ENCODE measurements at regions not wholly inside any gene's neighbourhood (a gene's known extent, or its start where the extent isn't known, plus 50 kb on each side); places are given as distances from the start of the nearest gene placed in this dataset.

DNA sequence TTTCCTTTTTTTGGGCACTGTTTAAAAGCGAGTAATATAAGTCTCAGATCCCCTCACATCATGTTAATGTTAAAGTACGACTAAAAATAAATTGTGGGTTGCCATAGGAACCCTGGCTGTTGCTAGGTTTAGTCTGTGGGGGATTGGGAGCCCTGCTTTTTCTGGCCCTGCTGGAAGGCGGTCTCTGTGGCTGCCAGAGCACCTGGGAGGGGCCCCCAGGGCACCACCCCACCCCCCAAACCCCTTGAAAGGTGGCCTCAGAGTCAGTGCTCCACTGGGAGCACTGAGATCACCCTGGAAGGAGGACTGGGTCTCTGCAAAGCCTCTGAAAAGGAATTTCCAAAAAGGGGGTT is 66.2 kb upstream of the NEURL1B start:
- Mint-ChIP-seq H3K36me3 (ENCODE audit: low read depth) (no peaks in the 10 kb centered on the region), H3K4me1 (peaks cover 27% of the 10 kb centered on the region), H3K27ac (no peak overlapping the region), H3K27me3 (ENCODE audit: insufficient read depth) (peaks cover 4% of the 10 kb centered on the region), H3K4me3 (no peak overlapping the region), H3K9me3 (no peaks in the 10 kb centered on the region)
- H3K4me1 ChIP-seq (ENCODE audit: control insufficient read depth, insufficient read depth, low read length) = peaks cover 4% of the 10 kb centered on the region
- no peaks in the 10 kb centered on the region for H3K9me3 ChIP-seq (ENCODE audit: control insufficient read depth, low read length)
- H3K9ac ChIP-seq (ENCODE audit: extremely low read depth, low read length, poor library complexity, severe bottlenecking) = no peak overlapping the region
- no peaks in the 10 kb centered on the region for H3K27me3 ChIP-seq (ENCODE audit: control insufficient read depth, insufficient read depth, low read length, poor library complexity, severe bottlenecking)
- WGBS, 2 experiments (ENCODE audit: insufficient coverage in 1 of 2, insufficient read length in 1 of 2) = 60 to 72% methylated on average over 1 to 3 of the region's 3 CpGs
- no peak overlapping the region for H3K4me3 ChIP-seq (ENCODE audit: low read length)
- TF ChIP-seq, protein P1, sequence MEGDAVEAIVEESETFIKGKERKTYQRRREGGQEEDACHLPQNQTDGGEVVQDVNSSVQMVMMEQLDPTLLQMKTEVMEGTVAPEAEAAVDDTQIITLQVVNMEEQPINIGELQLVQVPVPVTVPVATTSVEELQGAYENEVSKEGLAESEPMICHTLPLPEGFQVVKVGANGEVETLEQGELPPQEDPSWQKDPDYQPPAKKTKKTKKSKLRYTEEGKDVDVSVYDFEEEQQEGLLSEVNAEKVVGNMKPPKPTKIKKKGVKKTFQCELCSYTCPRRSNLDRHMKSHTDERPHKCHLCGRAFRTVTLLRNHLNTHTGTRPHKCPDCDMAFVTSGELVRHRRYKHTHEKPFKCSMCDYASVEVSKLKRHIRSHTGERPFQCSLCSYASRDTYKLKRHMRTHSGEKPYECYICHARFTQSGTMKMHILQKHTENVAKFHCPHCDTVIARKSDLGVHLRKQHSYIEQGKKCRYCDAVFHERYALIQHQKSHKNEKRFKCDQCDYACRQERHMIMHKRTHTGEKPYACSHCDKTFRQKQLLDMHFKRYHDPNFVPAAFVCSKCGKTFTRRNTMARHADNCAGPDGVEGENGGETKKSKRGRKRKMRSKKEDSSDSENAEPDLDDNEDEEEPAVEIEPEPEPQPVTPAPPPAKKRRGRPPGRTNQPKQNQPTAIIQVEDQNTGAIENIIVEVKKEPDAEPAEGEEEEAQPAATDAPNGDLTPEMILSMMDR (conservative IDR thresholded peaks at IDR 0.05) = no peak
- H3K36me3 ChIP-seq (ENCODE audit: control insufficient read depth, insufficient read depth, low read length) = no peaks in the 10 kb centered on the region
- H3K27ac ChIP-seq (ENCODE audit: low read depth, low read length) = no peak overlapping the region
- DNase-seq = no peak

- Mint-ChIP-seq H3K27ac (no peak overlapping the region), H3K4me3 (no peak overlapping the region), H3K27me3 (ENCODE audit: insufficient read depth) (peaks cover 4% of the 10 kb centered on the region), H3K4me1 (peaks cover 31% of the 10 kb centered on the region), H3K9me3 (no peaks in the 10 kb centered on the region), H3K36me3 (ENCODE audit: low read depth) (no peaks in the 10 kb centered on the region)
- Histone ChIP-seq H3K4me3 (ENCODE audit: low read length) (no peak overlapping the region), H3K9ac (ENCODE audit: extremely low read depth, low read length, poor library complexity, severe bottlenecking) (no peak overlapping the region), H3K27me3 (ENCODE audit: control insufficient read depth, insufficient read depth, low read length, poor library complexity, severe bottlenecking) (no peaks in the 10 kb centered on the region), H3K36me3 (ENCODE audit: control insufficient read depth, insufficient read depth, low read length) (no peaks in the 10 kb centered on the region), H3K27ac (ENCODE audit: low read depth, low read length) (no peak overlapping the region), H3K9me3 (ENCODE audit: control insufficient read depth, low read length) (no peaks in the 10 kb centered on the region), H3K4me1 (ENCODE audit: control insufficient read depth, insufficient read depth, low read length) (peaks cover 4% of the 10 kb centered on the region)
- 81 to 84% methylated on average over 10 to 12 of the region's 12 CpGs for WGBS, 2 experiments (ENCODE audit: insufficient coverage in 1 of 2, insufficient read length in 1 of 2)
- TF ChIP-seq, protein P1 (conservative IDR thresholded peaks at IDR 0.05) = peak; percentile 21
- DNase-seq = no peak
Measured at GRCh38 chr5:172573986-172574870, 66.8 kb upstream of the NEURL1B start.

DNA sequence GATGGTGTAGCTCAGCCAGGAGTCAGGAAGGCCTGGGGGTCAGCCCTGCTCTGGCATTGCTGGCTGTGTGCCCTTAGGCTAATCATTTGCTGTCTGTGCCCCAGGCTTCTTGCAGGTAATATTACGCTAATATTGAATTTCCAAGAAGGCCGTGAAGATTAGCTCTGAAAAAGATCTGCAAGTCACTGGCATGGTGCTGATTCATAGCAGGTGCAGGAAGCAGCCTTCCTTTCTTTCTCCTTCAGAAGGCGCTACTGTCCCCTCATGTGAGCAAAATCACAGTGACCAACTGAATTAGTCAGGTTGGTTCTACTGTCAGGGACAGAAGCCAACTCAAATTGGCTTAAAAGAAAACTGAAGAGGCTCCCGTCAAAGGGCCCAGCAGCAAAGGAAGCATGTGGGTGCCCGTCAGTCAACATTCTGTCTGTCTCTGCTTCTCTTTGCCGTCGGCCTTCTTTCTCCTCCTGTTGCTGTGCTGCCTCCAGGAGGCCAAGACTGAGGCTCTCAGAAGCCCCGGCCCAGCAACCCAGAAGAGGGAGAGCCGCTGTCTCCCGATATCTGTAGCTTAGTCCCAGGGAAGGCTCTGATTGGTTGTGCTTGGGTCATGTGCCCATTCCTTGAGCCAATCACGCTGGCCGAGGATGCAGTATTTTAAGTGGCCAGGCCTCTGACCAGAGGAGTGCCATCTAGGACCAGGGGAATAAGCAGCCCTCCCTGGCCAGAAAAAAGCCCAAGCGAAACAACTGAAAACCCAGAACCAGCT is 67.8 kb upstream of the NEURL1B start:
- WGBS, 2 experiments (ENCODE audit: insufficient coverage in 1 of 2, insufficient read length in 1 of 2) = 94 to 98% methylated on average over 13 of the region's 13 CpGs

More for the DNA sequence above, 67.8 kb upstream of the NEURL1B start:
- Histone ChIP-seq H3K9me3 (ENCODE audit: control insufficient read depth, low read length) (no peaks in the 10 kb centered on the region), H3K9ac (ENCODE audit: extremely low read depth, low read length, poor library complexity, severe bottlenecking) (no peak overlapping the region), H3K27ac (ENCODE audit: low read depth, low read length) (no peak overlapping the region), H3K4me3 (ENCODE audit: low read length) (no peak overlapping the region), H3K4me1 (ENCODE audit: control insufficient read depth, insufficient read depth, low read length) (peaks cover 4% of the 10 kb centered on the region), H3K27me3 (ENCODE audit: control insufficient read depth, insufficient read depth, low read length, poor library complexity, severe bottlenecking) (no peaks in the 10 kb centered on the region), H3K36me3 (ENCODE audit: control insufficient read depth, insufficient read depth, low read length) (no peaks in the 10 kb centered on the region)
- TF ChIP-seq, protein P1 (conservative IDR thresholded peaks at IDR 0.05) = no peak
- Mint-ChIP-seq H3K4me1 (peaks cover 31% of the 10 kb centered on the region), H3K9me3 (no peaks in the 10 kb centered on the region), H3K4me3 (no peak overlapping the region), H3K27me3 (ENCODE audit: insufficient read depth) (peaks cover 4% of the 10 kb centered on the region), H3K36me3 (ENCODE audit: low read depth) (no peaks in the 10 kb centered on the region), H3K27ac (no peak overlapping the region)
- DNase-seq = no peak
